Liver (tissue), 7 donors: ENCODE measurements at regions not wholly inside any gene's neighbourhood (a gene's known extent, or its start where the extent isn't known, plus 50 kb on each side); places are given as distances from the start of the nearest gene placed in this dataset.

Source experiments
- DNase-seq: peaks from one replicate; pipeline ENCODE4 v3.0.0-alpha.2; 2017; ENCODE audit warnings: low spot score
- H3K27ac ChIP-seq, 2 donors: one replicate each; pipeline ENCODE4 v1.7.0; 2013; ENCODE audit warnings: inconsistent platforms in 2 of 2, low read length in 2 of 2, control low read depth in 1 of 2, low read depth in 1 of 2, mild to moderate bottlenecking in 1 of 2
- H3K27me3 ChIP-seq, 4 donors: one replicate each; pipeline versions ENCODE4 v1.6.1 to v1.7.0; 2013; ENCODE audit warnings: low read length in 3 of 4, inconsistent platforms in 1 of 4, mild to moderate bottlenecking in 1 of 4, moderate library complexity in 1 of 4; ENCODE audit not compliant: control insufficient read depth in 4 of 4, insufficient read depth in 4 of 4
- H3K36me3 ChIP-seq, 4 donors: one replicate each; pipeline versions ENCODE4 v1.6.1 to v1.7.0; 2013; ENCODE audit warnings: low read length in 3 of 4, mild to moderate bottlenecking in 3 of 4, low read depth in 1 of 4, moderate library complexity in 1 of 4; ENCODE audit not compliant: control insufficient read depth in 4 of 4, insufficient read depth in 3 of 4
- H3K4me1 ChIP-seq, 4 donors: one replicate each; pipeline versions ENCODE4 v1.6.1 to v1.7.0; 2013; ENCODE audit warnings: low read length in 3 of 4, mild to moderate bottlenecking in 3 of 4, moderate library complexity in 1 of 4; ENCODE audit not compliant: control insufficient read depth in 4 of 4, insufficient read depth in 4 of 4
- H3K4me3 ChIP-seq, 3 donors: one replicate each; pipeline versions ENCODE4 v1.6.1 to v1.7.0; 2013; ENCODE audit warnings: low read length in 3 of 3, control low read depth in 1 of 3, low read depth in 1 of 3, mild to moderate bottlenecking in 1 of 3
- H3K9ac ChIP-seq, 2 donors: one replicate each; pipeline ENCODE4 v1.7.0; 2013; ENCODE audit warnings: low read length in 2 of 2, mild to moderate bottlenecking in 2 of 2, moderate library complexity in 2 of 2, control low read depth in 1 of 2, low read depth in 1 of 2
- H3K9me3 ChIP-seq, 4 donors: one replicate each; pipeline versions ENCODE4 v1.6.1 to v1.7.0; 2013; ENCODE audit warnings: low read length in 3 of 4; ENCODE audit not compliant: control insufficient read depth in 4 of 4
- ATF3 ChIP-seq: IDR thresholded peaks from 2 replicates; pipeline ENCODE4 v1.6.1; 2016; ENCODE audit warnings: antibody characterized with exemption
- EGR1 ChIP-seq, 2 donors: IDR thresholded peaks; 2 replicates each; pipeline ENCODE4 v1.6.1; 2016 to 2018; ENCODE audit warnings: antibody characterized with exemption in 2 of 2, low read depth in 2 of 2
- FOXA1 ChIP-seq: IDR thresholded peaks from 2 replicates; pipeline ENCODE4 v1.6.1; 2016; ENCODE audit warnings: antibody characterized with exemption
- FOXA2 ChIP-seq: IDR thresholded peaks from 2 replicates; pipeline ENCODE4 v1.6.1; 2016; ENCODE audit warnings: antibody characterized with exemption
- GABPA ChIP-seq, 2 donors: IDR thresholded peaks in 1 of 2; conservative IDR thresholded peaks in 1 of 2; 2 replicates each; pipeline ENCODE4 v1.6.1; 2016; ENCODE audit warnings: antibody characterized with exemption in 2 of 2, mild to moderate bottlenecking in 1 of 2, moderate library complexity in 1 of 2
- HNF4G ChIP-seq: IDR thresholded peaks from 2 replicates; pipeline ENCODE4 v1.6.1; 2016; ENCODE audit warnings: antibody characterized with exemption
- JUND ChIP-seq, 2 donors: IDR thresholded peaks; 2 replicates each; pipeline ENCODE4 v1.6.1; 2016; ENCODE audit warnings: antibody characterized with exemption in 2 of 2
- MAX ChIP-seq: IDR thresholded peaks from 2 replicates; pipeline ENCODE4 v1.6.1; 2016; ENCODE audit warnings: antibody characterized with exemption
- REST ChIP-seq: IDR thresholded peaks from 2 replicates; pipeline ENCODE4 v1.6.1; 2016; ENCODE audit warnings: antibody characterized with exemption, mild to moderate bottlenecking
- TAF1 ChIP-seq: conservative IDR thresholded peaks from 2 replicates; pipeline ENCODE4 v1.6.1; 2016; ENCODE audit warnings: antibody characterized with exemption, mild to moderate bottlenecking
- ZBTB33 ChIP-seq: IDR thresholded peaks from 2 replicates; pipeline ENCODE4 v1.6.1; 2016; ENCODE audit warnings: antibody characterized with exemption
- WGBS: extraction: QIAGEN DNeasy Blood & Tissue Kit; methylation state at CpG from one replicate; pipeline ENCODE4 v1.1.7; 2013; 5-methylcytosine and 5-hydroxymethylcytosine counted together
- donor health status: healthy.
- donor health status: healthy.
- donor health status: healthy.
- donor health status: healthy.

- Histone ChIP-seq H3K9me3 (no peaks in the 10 kb centered on the region), H3K9ac (no peak overlapping the region), H3K36me3 (no peaks in the 10 kb centered on the region), H3K4me3 (no peak overlapping the region), H3K4me1 (peaks cover 10 to 39% (median 26%) of the 10 kb centered on the region in 4 donors), H3K27me3 (no peaks in the 10 kb centered on the region), H3K27ac (no peak overlapping the region)
- DNase-seq, result no peak
- TF ChIP-seq TAF1, result no peak
- no peak for TF ChIP-seq FOXA1
- no peak for TF ChIP-seq JUND (IDR thresholded peaks at IDR 0.05)
- TF ChIP-seq ATF3, result no peak
- no peak for TF ChIP-seq ZBTB33
- TF ChIP-seq FOXA2, result no peak
- TF ChIP-seq EGR1 (IDR thresholded peaks at IDR 0.05; ENCODE audit: low read depth in 2 of 2), result no peak
- TF ChIP-seq MAX, result no peak
- no peak for TF ChIP-seq GABPA (IDR thresholded peaks at IDR 0.05 in 1 of 2, conservative IDR thresholded peaks at IDR 0.05 in 1 of 2)
- TF ChIP-seq HNF4G, result no peak
- 43% methylated on average over 4 of the region's 4 CpGs for WGBS
These were observed 69.7 kb upstream of the PPP1R3C start for GRCh38 chr10:91702620-91703019.

- Histone ChIP-seq H3K9me3 (no peaks in the 10 kb centered on the region), H3K4me1 (peaks cover 5 to 21% (median 10%) of the 10 kb centered on the region in 4 donors), H3K27ac (no peak overlapping the region), H3K9ac (no peak overlapping the region), H3K27me3 (no peaks in the 10 kb centered on the region), H3K4me3 (no peak overlapping the region), H3K36me3 (no peaks in the 10 kb centered on the region)
- no peak for DNase-seq
- 94% methylated on average over 5 of the region's 5 CpGs for WGBS
- TF ChIP-seq ZBTB33, result no peak
- no peak for TF ChIP-seq REST
These were observed 68.0 kb upstream of the PPP1R3C start for GRCh38 chr10:91700788-91701444.
